ENCODE measurements at regions not wholly inside any gene's neighbourhood (a gene's known extent, or its start where the extent isn't known, plus 50 kb on each side); places are given as distances from the start of the nearest gene placed in this dataset.
"Not testable (repeated sequence)": the region's sequence is repeated elsewhere in the genome, so short reads cannot be mapped to it uniquely, and the experiment has no call there.

DNA sequence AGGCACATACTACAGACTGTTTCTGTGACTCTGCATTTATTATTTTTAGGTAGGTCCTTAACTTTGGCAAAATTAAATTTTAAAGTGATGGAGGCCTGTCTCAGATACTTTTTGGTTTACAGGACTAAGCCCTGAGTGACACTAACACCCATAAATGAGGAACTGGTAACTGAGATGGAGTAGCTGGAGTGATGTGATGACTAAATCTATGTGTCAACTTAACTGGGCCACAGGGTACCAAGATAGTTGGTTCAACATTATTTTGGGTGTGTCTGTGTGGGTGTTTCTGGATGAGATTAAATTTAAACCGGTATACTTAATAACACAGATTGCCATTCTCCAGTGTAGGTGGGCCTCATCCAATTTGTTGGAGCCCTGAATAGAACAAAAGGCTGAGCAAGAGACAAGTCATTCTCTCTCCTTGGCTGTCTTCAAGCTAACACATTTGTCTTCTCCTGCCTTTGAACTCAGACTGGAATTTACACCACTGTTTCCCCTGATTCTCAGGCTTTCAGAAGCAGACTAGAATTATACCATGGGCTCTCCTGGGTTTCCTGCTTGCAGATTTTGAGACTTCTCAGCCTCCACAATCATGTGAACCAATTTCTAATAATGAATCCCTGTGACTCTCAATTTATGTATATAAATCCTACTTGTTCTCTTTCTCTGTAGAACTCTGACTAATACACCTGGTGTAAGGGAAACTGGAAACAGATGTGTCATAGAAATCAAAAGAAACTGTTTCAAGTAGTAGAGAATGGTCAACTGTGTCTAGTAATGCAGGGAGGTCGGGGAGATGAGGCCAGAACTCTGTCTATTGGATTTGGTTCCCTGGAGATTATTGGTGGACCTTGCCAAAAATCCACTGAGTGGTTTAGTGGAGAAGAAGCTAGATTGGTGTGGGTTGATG lies 579.2 kb downstream of the EPM2A start:
- H3K9me3 Mint-ChIP-seq = peaks cover 34% of the 10 kb centered on the region
- peaks cover 26% of the 10 kb centered on the region for H3K36me3 Mint-ChIP-seq
- no peaks in the 10 kb centered on the region; the same call in 1 of the 2 replicates for H3K27me3 Mint-ChIP-seq (ENCODE audit: low read depth)
- TF ChIP-seq, protein P1, sequence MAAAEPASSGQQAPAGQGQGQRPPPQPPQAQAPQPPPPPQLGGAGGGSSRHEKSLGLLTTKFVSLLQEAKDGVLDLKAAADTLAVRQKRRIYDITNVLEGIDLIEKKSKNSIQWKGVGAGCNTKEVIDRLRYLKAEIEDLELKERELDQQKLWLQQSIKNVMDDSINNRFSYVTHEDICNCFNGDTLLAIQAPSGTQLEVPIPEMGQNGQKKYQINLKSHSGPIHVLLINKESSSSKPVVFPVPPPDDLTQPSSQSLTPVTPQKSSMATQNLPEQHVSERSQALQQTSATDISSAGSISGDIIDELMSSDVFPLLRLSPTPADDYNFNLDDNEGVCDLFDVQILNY (CRISPR knock-in tag; IDR thresholded peaks at IDR 0.05) = no peak
- TF ChIP-seq, protein P2, sequence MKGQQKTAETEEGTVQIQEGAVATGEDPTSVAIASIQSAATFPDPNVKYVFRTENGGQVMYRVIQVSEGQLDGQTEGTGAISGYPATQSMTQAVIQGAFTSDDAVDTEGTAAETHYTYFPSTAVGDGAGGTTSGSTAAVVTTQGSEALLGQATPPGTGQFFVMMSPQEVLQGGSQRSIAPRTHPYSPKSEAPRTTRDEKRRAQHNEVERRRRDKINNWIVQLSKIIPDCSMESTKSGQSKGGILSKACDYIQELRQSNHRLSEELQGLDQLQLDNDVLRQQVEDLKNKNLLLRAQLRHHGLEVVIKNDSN (CRISPR knock-in tag; IDR thresholded peaks at IDR 0.05) = no peak
- POLR2A ChIA-PET = no interaction called here
- H3K27ac Mint-ChIP-seq = no peak overlapping the region
- no peak for DNase-seq (ENCODE audit: low spot score)
- CTCF ChIA-PET = no interaction called here
- peaks cover 17% of the 10 kb centered on the region for H3K4me1 Mint-ChIP-seq
- ATAC-seq = no peak
- no peak overlapping the region for H3K4me3 Mint-ChIP-seq

DNA sequence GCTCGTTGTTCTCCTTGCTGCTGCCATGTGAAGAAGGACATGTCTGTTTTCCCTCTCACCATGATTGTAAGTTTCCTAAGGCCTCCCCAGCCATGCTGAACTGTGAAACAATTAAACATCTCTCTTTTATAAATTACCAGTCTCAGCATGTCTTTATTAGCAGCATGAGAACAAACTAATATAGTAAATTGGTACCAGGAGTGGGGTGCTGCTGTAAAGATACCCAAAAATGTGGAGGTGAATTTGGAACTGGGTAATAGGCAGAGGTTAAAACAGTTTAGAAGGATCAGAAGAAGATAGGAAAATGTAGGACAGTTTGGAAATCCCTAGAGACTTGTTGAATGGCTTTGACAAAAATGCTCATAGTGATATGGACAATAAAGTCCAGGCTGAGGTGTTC lies 576.7 kb downstream of the EPM2A start:
- H3K27ac Mint-ChIP-seq; H3K4me1 Mint-ChIP-seq; ATAC-seq; POLR2A ChIA-PET; DNase-seq (ENCODE audit: low spot score); H3K4me3 Mint-ChIP-seq; H3K27me3 Mint-ChIP-seq (ENCODE audit: low read depth); CTCF ChIA-PET: not testable (repeated sequence)
- peaks cover 26% of the 10 kb centered on the region for H3K36me3 Mint-ChIP-seq
- H3K9me3 Mint-ChIP-seq = peaks cover 35% of the 10 kb centered on the region

DNA sequence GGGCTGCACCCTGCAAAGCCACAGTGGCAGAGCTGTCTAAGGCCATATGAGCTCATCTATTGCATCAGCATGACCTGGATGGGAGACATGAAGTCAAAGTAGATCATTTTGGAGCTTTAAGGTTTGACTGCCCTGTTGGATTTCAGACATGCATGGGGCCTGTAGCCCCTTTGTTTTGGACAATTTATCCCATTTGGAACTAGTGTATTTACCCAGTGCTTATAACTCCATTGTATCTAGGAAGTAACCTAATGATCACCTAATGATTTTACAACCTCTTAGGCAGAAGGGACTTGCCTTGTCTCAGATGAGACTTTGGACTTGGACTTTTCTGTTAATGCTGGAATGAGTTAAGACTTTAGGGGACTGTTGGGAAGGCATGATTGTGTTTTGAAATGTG lies 575.4 kb downstream of the EPM2A start:
- no peaks in the 10 kb centered on the region; the same call in 1 of the 2 replicates for H3K27me3 Mint-ChIP-seq (ENCODE audit: low read depth)
- ChIA-PET CTCF (no interaction called here), POLR2A (no interaction called here)
- no peak for DNase-seq (ENCODE audit: low spot score)
- no peak overlapping the region for H3K4me3 Mint-ChIP-seq
- TF ChIP-seq, protein P3, sequence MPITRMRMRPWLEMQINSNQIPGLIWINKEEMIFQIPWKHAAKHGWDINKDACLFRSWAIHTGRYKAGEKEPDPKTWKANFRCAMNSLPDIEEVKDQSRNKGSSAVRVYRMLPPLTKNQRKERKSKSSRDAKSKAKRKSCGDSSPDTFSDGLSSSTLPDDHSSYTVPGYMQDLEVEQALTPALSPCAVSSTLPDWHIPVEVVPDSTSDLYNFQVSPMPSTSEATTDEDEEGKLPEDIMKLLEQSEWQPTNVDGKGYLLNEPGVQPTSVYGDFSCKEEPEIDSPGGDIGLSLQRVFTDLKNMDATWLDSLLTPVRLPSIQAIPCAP (CRISPR knock-in tag; IDR thresholded peaks at IDR 0.05) = no peak
- no peak for TF ChIP-seq RORB (CRISPR knock-in tag; IDR thresholded peaks at IDR 0.05)
- TF ChIP-seq, protein P4, sequence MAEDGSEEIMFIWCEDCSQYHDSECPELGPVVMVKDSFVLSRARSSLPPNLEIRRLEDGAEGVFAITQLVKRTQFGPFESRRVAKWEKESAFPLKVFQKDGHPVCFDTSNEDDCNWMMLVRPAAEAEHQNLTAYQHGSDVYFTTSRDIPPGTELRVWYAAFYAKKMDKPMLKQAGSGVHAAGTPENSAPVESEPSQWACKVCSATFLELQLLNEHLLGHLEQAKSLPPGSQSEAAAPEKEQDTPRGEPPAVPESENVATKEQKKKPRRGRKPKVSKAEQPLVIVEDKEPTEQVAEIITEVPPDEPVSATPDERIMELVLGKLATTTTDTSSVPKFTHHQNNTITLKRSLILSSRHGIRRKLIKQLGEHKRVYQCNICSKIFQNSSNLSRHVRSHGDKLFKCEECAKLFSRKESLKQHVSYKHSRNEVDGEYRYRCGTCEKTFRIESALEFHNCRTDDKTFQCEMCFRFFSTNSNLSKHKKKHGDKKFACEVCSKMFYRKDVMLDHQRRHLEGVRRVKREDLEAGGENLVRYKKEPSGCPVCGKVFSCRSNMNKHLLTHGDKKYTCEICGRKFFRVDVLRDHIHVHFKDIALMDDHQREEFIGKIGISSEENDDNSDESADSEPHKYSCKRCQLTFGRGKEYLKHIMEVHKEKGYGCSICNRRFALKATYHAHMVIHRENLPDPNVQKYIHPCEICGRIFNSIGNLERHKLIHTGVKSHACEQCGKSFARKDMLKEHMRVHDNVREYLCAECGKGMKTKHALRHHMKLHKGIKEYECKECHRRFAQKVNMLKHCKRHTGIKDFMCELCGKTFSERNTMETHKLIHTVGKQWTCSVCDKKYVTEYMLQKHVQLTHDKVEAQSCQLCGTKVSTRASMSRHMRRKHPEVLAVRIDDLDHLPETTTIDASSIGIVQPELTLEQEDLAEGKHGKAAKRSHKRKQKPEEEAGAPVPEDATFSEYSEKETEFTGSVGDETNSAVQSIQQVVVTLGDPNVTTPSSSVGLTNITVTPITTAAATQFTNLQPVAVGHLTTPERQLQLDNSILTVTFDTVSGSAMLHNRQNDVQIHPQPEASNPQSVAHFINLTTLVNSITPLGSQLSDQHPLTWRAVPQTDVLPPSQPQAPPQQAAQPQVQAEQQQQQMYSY (CRISPR knock-in tag; IDR thresholded peaks at IDR 0.05) = no peak
- no peak for TF ChIP-seq CBFB (CRISPR knock-in tag; IDR thresholded peaks at IDR 0.05; ENCODE audit: low read depth)
- TF ChIP-seq, protein P5, sequence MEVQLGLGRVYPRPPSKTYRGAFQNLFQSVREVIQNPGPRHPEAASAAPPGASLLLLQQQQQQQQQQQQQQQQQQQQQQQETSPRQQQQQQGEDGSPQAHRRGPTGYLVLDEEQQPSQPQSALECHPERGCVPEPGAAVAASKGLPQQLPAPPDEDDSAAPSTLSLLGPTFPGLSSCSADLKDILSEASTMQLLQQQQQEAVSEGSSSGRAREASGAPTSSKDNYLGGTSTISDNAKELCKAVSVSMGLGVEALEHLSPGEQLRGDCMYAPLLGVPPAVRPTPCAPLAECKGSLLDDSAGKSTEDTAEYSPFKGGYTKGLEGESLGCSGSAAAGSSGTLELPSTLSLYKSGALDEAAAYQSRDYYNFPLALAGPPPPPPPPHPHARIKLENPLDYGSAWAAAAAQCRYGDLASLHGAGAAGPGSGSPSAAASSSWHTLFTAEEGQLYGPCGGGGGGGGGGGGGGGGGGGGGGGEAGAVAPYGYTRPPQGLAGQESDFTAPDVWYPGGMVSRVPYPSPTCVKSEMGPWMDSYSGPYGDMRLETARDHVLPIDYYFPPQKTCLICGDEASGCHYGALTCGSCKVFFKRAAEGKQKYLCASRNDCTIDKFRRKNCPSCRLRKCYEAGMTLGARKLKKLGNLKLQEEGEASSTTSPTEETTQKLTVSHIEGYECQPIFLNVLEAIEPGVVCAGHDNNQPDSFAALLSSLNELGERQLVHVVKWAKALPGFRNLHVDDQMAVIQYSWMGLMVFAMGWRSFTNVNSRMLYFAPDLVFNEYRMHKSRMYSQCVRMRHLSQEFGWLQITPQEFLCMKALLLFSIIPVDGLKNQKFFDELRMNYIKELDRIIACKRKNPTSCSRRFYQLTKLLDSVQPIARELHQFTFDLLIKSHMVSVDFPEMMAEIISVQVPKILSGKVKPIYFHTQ (CRISPR knock-in tag; IDR thresholded peaks at IDR 0.05) = no peak
- TF ChIP-seq, protein P6, sequence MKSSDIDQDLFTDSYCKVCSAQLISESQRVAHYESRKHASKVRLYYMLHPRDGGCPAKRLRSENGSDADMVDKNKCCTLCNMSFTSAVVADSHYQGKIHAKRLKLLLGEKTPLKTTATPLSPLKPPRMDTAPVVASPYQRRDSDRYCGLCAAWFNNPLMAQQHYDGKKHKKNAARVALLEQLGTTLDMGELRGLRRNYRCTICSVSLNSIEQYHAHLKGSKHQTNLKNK (CRISPR knock-in tag; IDR thresholded peaks at IDR 0.05) = no peak
- TF ChIP-seq ZNF219 (CRISPR knock-in tag; IDR thresholded peaks at IDR 0.05; ENCODE audit: borderline replicate concordance) = no peak
- no peaks in the 10 kb centered on the region for H3K4me1 Mint-ChIP-seq
- no peak overlapping the region for H3K27ac Mint-ChIP-seq
- H3K36me3 Mint-ChIP-seq = peaks cover 26% of the 10 kb centered on the region
- peaks cover 44% of the 10 kb centered on the region for H3K9me3 Mint-ChIP-seq
- no peak for ATAC-seq

All from WTC11 (cell line).